Peyer's patch (tissue), 4 donors: ENCODE measurements at regions not wholly inside any gene's neighbourhood (a gene's known extent, or its start where the extent isn't known, plus 50 kb on each side); places are given as distances from the start of the nearest gene placed in this dataset.

Experiments used
- DNase-seq, 3 donors: peaks; one replicate each; pipeline ENCODE4 v3.0.0-alpha.2; 2017 to 2019
- H3K27ac ChIP-seq, 4 donors: fragments of 200-600 bp; sonication (generic); one replicate each; pipeline ENCODE4 v1.5.1; 2016 to 2019
- H3K27me3 ChIP-seq, 2 donors: fragments of 200-600 bp; sonication (generic); one replicate each; pipeline ENCODE4 v1.5.1; 2019
- H3K36me3 ChIP-seq, 3 donors: fragments of 200-600 bp; sonication (generic); one replicate each; pipeline ENCODE4 v1.5.1; 2016 to 2019
- H3K4me1 ChIP-seq, 4 donors: fragments of 200-600 bp; sonication (generic); one replicate each; pipeline ENCODE4 v1.5.1; 2016 to 2019
- H3K4me3 ChIP-seq, 4 donors: fragments of 200-600 bp; sonication (generic); 1 replicate in 3 of 4; 2 replicates in 1 of 4; pipeline ENCODE4 v1.5.1; 2016 to 2019; ENCODE audit warnings: mild to moderate bottlenecking in 1 of 4
- H3K9me3 ChIP-seq, 4 donors: fragments of 200-600 bp; sonication (generic); one replicate each; pipeline ENCODE4 v1.5.1; 2016 to 2019; ENCODE audit warnings: mild to moderate bottlenecking in 1 of 4
- CTCF ChIP-seq, 6 experiments: fragments of 450-650 bp in 4 of 6; fragments of 200-600 bp in 2 of 6; sonication (generic) in 1 of 6; IDR thresholded peaks; one replicate each; pipeline ENCODE4 v1.5.1; 2017 to 2019; ENCODE audit warnings: antibody characterized with exemption in 6 of 6, mild to moderate bottlenecking in 3 of 6, moderate library complexity in 1 of 6
- POLR2A ChIP-seq, 2 donors: fragments of 450-650 bp; IDR thresholded peaks; one replicate each; pipeline ENCODE4 v1.5.1; 2017; ENCODE audit warnings: antibody characterized with exemption in 2 of 2, mild to moderate bottlenecking in 2 of 2, moderate library complexity in 2 of 2

- Histone ChIP-seq H3K4me3 (no peak overlapping the region), H3K9me3 (no peaks in the 10 kb centered on the region), H3K36me3 (no peaks in the 10 kb centered on the region), H3K27ac (no peak overlapping the region), H3K27me3 (no peaks in the 10 kb centered on the region), H3K4me1 (no peaks in the 10 kb centered on the region)
- no peak for DNase-seq
- TF ChIP-seq CTCF (IDR thresholded peaks at IDR 0.05) (no peak), POLR2A (IDR thresholded peaks at IDR 0.05) (no peak)
Measured at GRCh38 chr6:9428421-9429172, 986.3 kb downstream of the TFAP2A start.

GRCh38 chr6:9422138-9422537 is 986.8 kb upstream of the SLC35B3 start:
- H3K36me3 ChIP-seq: no peaks in the 10 kb centered on the region
- no peak overlapping the region for H3K4me3 ChIP-seq
- no peak overlapping the region for H3K27ac ChIP-seq
- TF ChIP-seq CTCF (IDR thresholded peaks at IDR 0.05): no peak
- TF ChIP-seq POLR2A (IDR thresholded peaks at IDR 0.05): no peak
- H3K27me3 ChIP-seq: no peaks in the 10 kb centered on the region
- H3K4me1 ChIP-seq: no peaks in the 10 kb centered on the region
- H3K9me3 ChIP-seq: no peaks in the 10 kb centered on the region
- DNase-seq: no peak

GRCh38 chr6:9420316-9421015 is 985.1 kb upstream of the SLC35B3 start:
- Histone ChIP-seq H3K36me3 (no peaks in the 10 kb centered on the region), H3K9me3 (no peaks in the 10 kb centered on the region), H3K27ac (no peak overlapping the region), H3K4me3 (no peak overlapping the region), H3K4me1 (no peaks in the 10 kb centered on the region), H3K27me3 (no peaks in the 10 kb centered on the region)
- no peak for DNase-seq
- TF ChIP-seq CTCF (IDR thresholded peaks at IDR 0.05): no peak
- TF ChIP-seq POLR2A (IDR thresholded peaks at IDR 0.05): no peak

- Histone ChIP-seq H3K27ac (no peak overlapping the region), H3K4me1 (no peaks in the 10 kb centered on the region), H3K4me3 (no peak overlapping the region), H3K36me3 (no peaks in the 10 kb centered on the region), H3K27me3 (no peaks in the 10 kb centered on the region), H3K9me3 (no peaks in the 10 kb centered on the region)
- DNase-seq: no peak
- TF ChIP-seq CTCF (IDR thresholded peaks at IDR 0.05): no peak
- TF ChIP-seq POLR2A (IDR thresholded peaks at IDR 0.05): no peak
Measured at GRCh38 chr6:9417400-9417799, 982.1 kb upstream of the SLC35B3 start.

- DNase-seq: peak in 1 of 3 donors; percentile 47
- no peak overlapping the region for H3K4me3 ChIP-seq
- TF ChIP-seq CTCF (IDR thresholded peaks at IDR 0.05): peak in 3 of 6 experiments; percentile 31 to 45 (median 39)
- TF ChIP-seq POLR2A (IDR thresholded peaks at IDR 0.05): no peak
Measured at GRCh38 chr6:9412951-9413559, 977.7 kb upstream of the SLC35B3 start.

More at GRCh38 chr6:9412951-9413559, 977.7 kb upstream of the SLC35B3 start:
- no peaks in the 10 kb centered on the region for H3K36me3 ChIP-seq
- no peak overlapping the region for H3K27ac ChIP-seq
- H3K9me3 ChIP-seq: no peaks in the 10 kb centered on the region
- no peaks in the 10 kb centered on the region for H3K27me3 ChIP-seq
- no peaks in the 10 kb centered on the region for H3K4me1 ChIP-seq
